B cell (primary cell): ENCODE measurements at regions not wholly inside any gene's neighbourhood (a gene's known extent, or its start where the extent isn't known, plus 50 kb on each side); places are given as distances from the start of the nearest gene placed in this dataset.
"Not testable (repeated sequence)": the region's sequence is repeated elsewhere in the genome, so short reads cannot be mapped to it uniquely, and the experiment has no call there.

ENCODE experiments used
- ATAC-seq: fragments of 200-7000 bp; cut with Tn5 transposase; one replicate; pipeline ENCODE4 v1.10.0; 2021; ENCODE audit warnings: low read depth, mild to moderate bottlenecking, moderate number of reproducible peaks, moderate library complexity
- CTCF ChIA-PET: fragments of 350-600 bp; sonication (Branson Sonifier 250); formaldehyde crosslinking; loops from one replicate; lab custom pipeline; 2021; ENCODE audit warnings: antibody characterized with exemption, inconsistent platforms; lab: Charles Lee
- POLR2A ChIA-PET: fragments of 350-600 bp; sonication (Branson Sonifier 250); formaldehyde crosslinking; loops from one replicate; lab custom pipeline; 2021; ENCODE audit warnings: antibody characterized with exemption; lab: Charles Lee
- DNase-seq: peaks from one replicate; pipeline ENCODE4 v3.0.0; 2013
- H2AFZ ChIP-seq: 2 replicates; pipeline ENCODE4 v1.6.1; 2012; ENCODE audit warnings: mild to moderate bottlenecking, low read depth, low read length; ENCODE audit not compliant: insufficient read depth, poor library complexity, severe bottlenecking
- H3K27ac ChIP-seq, 2 donors: 1 replicate in 1 of 2; 2 replicates in 1 of 2; pipeline ENCODE4 v1.5.1; 2012 to 2013; ENCODE audit warnings: low read length in 2 of 2, mild to moderate bottlenecking in 2 of 2, moderate library complexity in 1 of 2
- H3K27me3 ChIP-seq, 4 experiments: fragments of 200-600 bp in 1 of 4; sonication (generic) in 1 of 4; replicated peaks in 1 of 4; 1 replicate in 2 of 4; 2 replicates in 2 of 4; pipeline versions ENCODE4 v1.6.1 to v1.7.0; 2013 to 2016; ENCODE audit warnings: low read length in 3 of 4, mild to moderate bottlenecking in 2 of 4, mixed read lengths in 1 of 4, moderate library complexity in 1 of 4; ENCODE audit not compliant: insufficient read depth in 4 of 4, control insufficient read depth in 3 of 4; ENCODE audit errors: control extremely low read depth in 1 of 4
- H3K36me3 ChIP-seq, 2 experiments: replicated peaks in 1 of 2; 1 replicate in 1 of 2; 2 replicates in 1 of 2; pipeline versions ENCODE4 v1.6.1 to v1.7.1; 2013; ENCODE audit warnings: low read length in 1 of 2; ENCODE audit not compliant: insufficient read depth in 2 of 2, control insufficient read depth in 1 of 2; ENCODE audit errors: control extremely low read depth in 1 of 2, extremely low read depth in 1 of 2
- H3K4me1 ChIP-seq, 2 donors: fragments of 200-600 bp in 1 of 2; sonication (generic) in 1 of 2; 1 replicate in 1 of 2; 2 replicates in 1 of 2; pipeline versions ENCODE4 v1.5.1 to v1.6.1; 2013 to 2017; ENCODE audit warnings: low read length in 2 of 2; ENCODE audit not compliant: control insufficient read depth in 2 of 2, insufficient read depth in 2 of 2
- H3K4me2 ChIP-seq: replicated peaks from 2 replicates; pipeline ENCODE3; 2012; ENCODE audit warnings: mild to moderate bottlenecking, low read depth, low read length; ENCODE audit not compliant: poor library complexity, severe bottlenecking
- H3K4me3 ChIP-seq, 5 experiments: fragments of 200-600 bp in 1 of 5; sonication (generic) in 1 of 5; 1 replicate in 3 of 5; 2 replicates in 2 of 5; pipeline versions ENCODE4 v1.5.1 to v1.7.0; 2011 to 2016; ENCODE audit warnings: low read length in 4 of 5, mild to moderate bottlenecking in 4 of 5, low read depth in 2 of 5, control low read depth in 1 of 5, moderate library complexity in 1 of 5; ENCODE audit not compliant: insufficient read depth in 1 of 5; ENCODE audit errors: control extremely low read depth in 1 of 5, extremely low read depth in 1 of 5
- H3K79me2 ChIP-seq: fragments of 200-600 bp; sonication (generic); one replicate; pipeline ENCODE4 v1.6.0; 2016; ENCODE audit warnings: low read length; ENCODE audit not compliant: control insufficient read depth, insufficient read depth
- H3K9ac ChIP-seq: fragments of 200-600 bp; sonication (generic); 2 replicates; pipeline ENCODE4 v1.6.1; 2017; ENCODE audit warnings: mild to moderate bottlenecking, low read length, moderate library complexity
- H3K9me3 ChIP-seq, 3 donors: one replicate each; pipeline versions ENCODE4 v1.6.1 to v1.7.1; 2013; ENCODE audit warnings: low read length in 2 of 3; ENCODE audit not compliant: control insufficient read depth in 2 of 3, insufficient read depth in 1 of 3; ENCODE audit errors: control extremely low read depth in 1 of 3
- H4K20me1 ChIP-seq: 2 replicates; pipeline ENCODE4 v1.6.0; 2012; ENCODE audit warnings: mild to moderate bottlenecking, low read length; ENCODE audit not compliant: insufficient read depth, control insufficient read depth, poor library complexity, severe bottlenecking
- H3K27ac Mint-ChIP-seq: one replicate; pipeline ENCODE4 v1.8.0; 2021; ENCODE audit warnings: mixed read lengths
- H3K27me3 Mint-ChIP-seq: one replicate; pipeline ENCODE4 v1.8.0; 2021; ENCODE audit warnings: mixed read lengths
- H3K4me1 Mint-ChIP-seq: one replicate; pipeline ENCODE4 v1.8.0; 2021; ENCODE audit warnings: mixed read lengths
- H3K4me3 Mint-ChIP-seq: one replicate; pipeline ENCODE4 v1.8.0; 2021; ENCODE audit warnings: mixed read lengths
- H3K9me3 Mint-ChIP-seq: one replicate; pipeline ENCODE4 v1.8.0; 2022; ENCODE audit warnings: mixed read lengths; ENCODE audit not compliant: insufficient read depth
- EZH2 ChIP-seq: IDR thresholded peaks from 2 replicates; pipeline ENCODE4 v1.6.1; 2012; ENCODE audit warnings: borderline replicate concordance, low read depth, mild to moderate bottlenecking, moderate library complexity, low read length; ENCODE audit not compliant: insufficient read depth, poor library complexity, severe bottlenecking
- WGBS: methylation state at CpG from one replicate; pipeline ENCODE4 v1.1.5; 2013; ENCODE audit warnings: missing lambda C conversion rate; ENCODE audit not compliant: insufficient coverage; 5-methylcytosine and 5-hydroxymethylcytosine counted together
- intact Hi-C: fragments of 100-400 bp; cut with micrococcal nuclease; formaldehyde crosslinking; loops from one replicate; pipeline ENCODE4 v1.10.0; 2022
- TF ChIP-seq, protein P1 (sequence below): fragments of 200-600 bp; IDR thresholded peaks from one replicate; pipeline ENCODE4 v1.8.0; 2022; ENCODE audit warnings: antibody characterized with exemption, mild to moderate bottlenecking

DNA sequence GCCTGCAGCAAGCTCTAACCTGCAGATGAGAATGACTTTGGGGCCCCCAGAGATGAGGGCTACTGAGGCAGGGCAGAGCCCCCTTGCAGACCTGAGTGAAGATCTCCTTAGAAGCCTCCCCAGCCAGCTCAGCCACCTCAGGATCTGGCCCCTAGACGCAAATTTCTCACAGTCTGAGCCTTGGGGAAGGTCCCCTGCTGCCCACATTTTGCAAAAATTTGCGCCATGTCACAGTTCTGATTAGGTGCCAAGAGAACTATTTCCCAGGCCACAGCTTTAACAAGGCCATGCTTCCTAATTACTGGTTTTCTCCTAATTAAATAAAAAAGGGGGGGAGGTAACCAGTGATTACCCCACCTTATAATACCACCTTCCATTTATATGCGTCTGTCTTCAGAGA is 81.0 kb upstream of the HES1 start:
- intact Hi-C loops, result loop anchor here (5.0 kb wide), 2 partner anchors 47 to 83 kb away; no protein-coding TSS in a partner anchor
- Histone ChIP-seq H3K36me3 (no peaks in the 10 kb centered on the region), H2AFZ (no peak overlapping the region), H3K4me2 (no peak overlapping the region), H3K27me3 (no peaks in the 10 kb centered on the region), H3K9ac (no peak overlapping the region), H3K27ac (no peak overlapping the region), H3K9me3 (peaks cover 0 to 24% (median 18%) of the 10 kb centered on the region in 3 donors), H3K4me1 (peaks cover 19 to 30% of the 10 kb centered on the region in 2 donors), H3K79me2 (no peaks in the 10 kb centered on the region), H4K20me1 (no peaks in the 10 kb centered on the region), H3K4me3 (no peak overlapping the region)
- 74% methylated on average over 2 of the region's 3 CpGs for WGBS
- no peak overlapping the region for H3K27ac Mint-ChIP-seq
- no peak overlapping the region for H3K4me3 Mint-ChIP-seq
- H3K9me3 Mint-ChIP-seq, result peaks cover 5% of the 10 kb centered on the region
- ATAC-seq, result no peak
- ChIA-PET CTCF (no interaction called here), POLR2A (interaction anchor here (0.6 kb wide), 1 partner anchor 30 kb away, joined by 3 read pairs; no protein-coding TSS in a partner anchor)
- DNase-seq, result no peak
- H3K4me1 Mint-ChIP-seq, result peaks cover 25% of the 10 kb centered on the region
- TF ChIP-seq EZH2, result no peak
- TF ChIP-seq, protein P1, sequence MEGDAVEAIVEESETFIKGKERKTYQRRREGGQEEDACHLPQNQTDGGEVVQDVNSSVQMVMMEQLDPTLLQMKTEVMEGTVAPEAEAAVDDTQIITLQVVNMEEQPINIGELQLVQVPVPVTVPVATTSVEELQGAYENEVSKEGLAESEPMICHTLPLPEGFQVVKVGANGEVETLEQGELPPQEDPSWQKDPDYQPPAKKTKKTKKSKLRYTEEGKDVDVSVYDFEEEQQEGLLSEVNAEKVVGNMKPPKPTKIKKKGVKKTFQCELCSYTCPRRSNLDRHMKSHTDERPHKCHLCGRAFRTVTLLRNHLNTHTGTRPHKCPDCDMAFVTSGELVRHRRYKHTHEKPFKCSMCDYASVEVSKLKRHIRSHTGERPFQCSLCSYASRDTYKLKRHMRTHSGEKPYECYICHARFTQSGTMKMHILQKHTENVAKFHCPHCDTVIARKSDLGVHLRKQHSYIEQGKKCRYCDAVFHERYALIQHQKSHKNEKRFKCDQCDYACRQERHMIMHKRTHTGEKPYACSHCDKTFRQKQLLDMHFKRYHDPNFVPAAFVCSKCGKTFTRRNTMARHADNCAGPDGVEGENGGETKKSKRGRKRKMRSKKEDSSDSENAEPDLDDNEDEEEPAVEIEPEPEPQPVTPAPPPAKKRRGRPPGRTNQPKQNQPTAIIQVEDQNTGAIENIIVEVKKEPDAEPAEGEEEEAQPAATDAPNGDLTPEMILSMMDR, result no peak
- H3K27me3 Mint-ChIP-seq, result no peaks in the 10 kb centered on the region

DNA sequence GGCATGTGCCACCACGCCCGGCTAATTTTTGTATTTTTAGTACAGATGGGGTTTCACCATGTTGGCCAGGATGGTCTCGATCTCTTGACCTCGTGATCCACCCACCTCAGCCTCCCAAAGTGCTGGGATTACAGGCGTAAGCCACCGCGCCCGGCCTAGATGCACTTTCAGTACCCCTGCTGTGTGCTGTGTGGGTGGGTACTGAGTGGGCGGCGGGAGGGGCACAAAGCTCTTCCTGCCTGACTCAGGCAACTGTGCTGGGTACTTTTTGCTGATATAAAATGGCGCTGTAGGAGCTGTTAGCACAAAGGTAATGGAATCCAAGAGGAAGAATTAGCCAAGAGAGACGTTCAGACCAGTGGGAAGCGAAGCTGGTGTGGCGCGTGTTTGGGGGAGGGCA is 79.6 kb upstream of the HES1 start:
- not testable (repeated sequence) for H3K27ac Mint-ChIP-seq

More for the DNA sequence above, 79.6 kb upstream of the HES1 start:
- H3K4me2 ChIP-seq, H4K20me1 ChIP-seq, H3K9ac ChIP-seq, ATAC-seq, H3K9me3 Mint-ChIP-seq, H2AFZ ChIP-seq, H3K27me3 ChIP-seq, H3K36me3 ChIP-seq, H3K79me2 ChIP-seq, DNase-seq, H3K27ac ChIP-seq, H3K4me3 ChIP-seq, H3K27me3 Mint-ChIP-seq, POLR2A ChIA-PET: not testable (repeated sequence)
- peaks cover 19 to 30% of the 10 kb centered on the region in 2 donors for H3K4me1 ChIP-seq
- peaks cover 0 to 21% (median 8%) of the 10 kb centered on the region in 3 donors for H3K9me3 ChIP-seq
- 96% methylated on average over 4 of the region's 15 CpGs for WGBS
- Mint-ChIP-seq H3K4me3 (peak overlapping the region; percentile 2), H3K4me1 (peaks cover 25% of the 10 kb centered on the region)
- intact Hi-C loops, result loop anchor here (5.0 kb wide), 2 partner anchors 46 to 84 kb away; no protein-coding TSS in a partner anchor
- CTCF ChIA-PET, result interaction anchor here (1.1 kb wide), 1 partner anchor 9 kb away, joined by 3 read pairs; no protein-coding TSS in a partner anchor
